ENCODE measurements at regions not wholly inside any gene's neighbourhood (a gene's known extent, or its start where the extent isn't known, plus 50 kb on each side); places are given as distances from the start of the nearest gene placed in this dataset.
A peak's percentile ranks its signal among the peaks of the same experiment; 100 is the strongest.

DNA sequence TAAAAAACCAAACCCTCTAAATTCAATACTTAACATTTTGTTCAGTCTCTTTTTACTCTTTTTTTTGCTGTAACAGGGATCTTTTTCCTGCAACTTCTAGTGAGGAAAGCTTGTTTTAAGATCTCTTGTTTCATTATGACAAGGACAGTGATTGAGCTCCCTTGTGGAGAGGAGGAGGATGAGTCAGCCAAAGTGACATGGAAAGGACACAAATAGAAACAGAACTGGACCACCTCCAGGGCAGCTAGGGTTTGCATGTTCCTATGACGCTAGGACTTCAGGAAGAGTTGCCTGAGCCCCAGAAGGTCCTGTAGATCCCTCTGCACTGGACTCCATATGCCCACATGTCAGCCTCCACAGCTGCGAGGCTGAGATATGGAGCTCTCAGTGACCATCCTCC, 212.6 kb upstream of the FAM78B start:
- Histone ChIP-seq H3K9ac (ENCODE audit: low read length) (no peak overlapping the region), H3K36me3 (ENCODE audit: control insufficient read depth, insufficient read depth, low read length) (no peaks in the 10 kb centered on the region), H3K27me3 (ENCODE audit: insufficient read depth, low read length, poor library complexity) (no peaks in the 10 kb centered on the region), H4K8ac (ENCODE audit: low read depth, low read length) (no peak overlapping the region), H4K5ac (ENCODE audit: low read length) (no peak overlapping the region), H2BK5ac (ENCODE audit: low read length) (no peak overlapping the region), H3K79me1 (ENCODE audit: low read length) (no peaks in the 10 kb centered on the region), H3K4me1 (ENCODE audit: control insufficient read depth, low read depth, low read length) (peaks cover 2% of the 10 kb centered on the region), H3K23ac (ENCODE audit: low read length) (no peak overlapping the region), H3K27ac (ENCODE audit: low read depth, low read length) (no peak overlapping the region), H2BK15ac (replicated peaks; ENCODE audit: low read depth) (no peak overlapping the region), H3K56ac (ENCODE audit: low read length) (no peak overlapping the region), H3K4me2 (ENCODE audit: low read length) (no peak overlapping the region), H3K18ac (ENCODE audit: low read length) (no peak overlapping the region), H3K4ac (ENCODE audit: low read depth, low read length) (no peak overlapping the region), H2AK5ac (ENCODE audit: low read length) (no peak overlapping the region), H3K4me3 (ENCODE audit: low read length) (no peak overlapping the region), H3K79me2 (ENCODE audit: control insufficient read depth, insufficient read depth, low read length) (no peaks in the 10 kb centered on the region), H2BK120ac (ENCODE audit: low read depth, low read length) (no peak overlapping the region)
- DNase-seq: peak; percentile 40
- no CpG with 5 or more reads among the region's 2 CpGs for WGBS (ENCODE audit: extremely low coverage, insufficient coverage, low lambda C conversion rate)

DNA sequence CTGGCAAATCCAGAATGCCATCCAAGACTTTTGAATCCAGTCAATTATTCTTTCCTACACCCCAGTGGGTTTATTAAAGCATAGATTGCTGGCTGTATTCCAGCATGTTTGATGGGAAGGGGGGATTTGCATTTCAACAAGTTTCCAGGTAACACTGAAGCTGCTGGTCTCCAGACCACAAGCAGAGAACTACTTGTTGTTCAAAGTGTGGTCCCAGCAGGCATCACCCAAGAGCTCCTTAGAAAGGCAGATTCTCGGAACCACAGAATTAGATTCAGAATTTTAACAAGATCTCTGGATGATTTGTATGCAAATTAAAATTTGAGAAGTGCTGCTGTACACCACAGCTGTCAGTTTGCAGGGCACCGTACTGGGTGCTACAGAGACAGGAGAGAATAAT, 216.3 kb upstream of the FAM78B start:
- H3K79me2 ChIP-seq (ENCODE audit: control insufficient read depth, insufficient read depth, low read length): no peaks in the 10 kb centered on the region
- H4K5ac ChIP-seq (ENCODE audit: low read length): no peak overlapping the region
- no peak overlapping the region for H3K23ac ChIP-seq (ENCODE audit: low read length)
- no peak overlapping the region for H2BK120ac ChIP-seq (ENCODE audit: low read depth, low read length)
- no peak overlapping the region for H3K18ac ChIP-seq (ENCODE audit: low read length)
- H3K4me2 ChIP-seq (ENCODE audit: low read length): no peak overlapping the region
- H3K4me3 ChIP-seq (ENCODE audit: low read length): no peak overlapping the region
- no peak overlapping the region for H3K56ac ChIP-seq (ENCODE audit: low read length)
- H3K27ac ChIP-seq (ENCODE audit: low read depth, low read length): no peak overlapping the region
- H3K9ac ChIP-seq (ENCODE audit: low read length): no peak overlapping the region
- no peak overlapping the region for H2AK5ac ChIP-seq (ENCODE audit: low read length)
- H3K27me3 ChIP-seq (ENCODE audit: insufficient read depth, low read length, poor library complexity): no peaks in the 10 kb centered on the region
- no peaks in the 10 kb centered on the region for H3K79me1 ChIP-seq (ENCODE audit: low read length)
- no peak overlapping the region for H3K4ac ChIP-seq (ENCODE audit: low read depth, low read length)
- WGBS (ENCODE audit: extremely low coverage, insufficient coverage, low lambda C conversion rate): no CpG with 5 or more reads among the region's 2 CpGs
- H3K36me3 ChIP-seq (ENCODE audit: control insufficient read depth, insufficient read depth, low read length): no peaks in the 10 kb centered on the region
- H2BK15ac ChIP-seq (replicated peaks; ENCODE audit: low read depth): no peak overlapping the region
- H4K8ac ChIP-seq (ENCODE audit: low read depth, low read length): no peak overlapping the region
- peaks cover 8% of the 10 kb centered on the region for H3K4me1 ChIP-seq (ENCODE audit: control insufficient read depth, low read depth, low read length)
- H2BK5ac ChIP-seq (ENCODE audit: low read length): no peak overlapping the region
- DNase-seq: no peak

- no peak overlapping the region for H3K23ac ChIP-seq (ENCODE audit: low read length)
- peaks cover 8% of the 10 kb centered on the region for H3K4me1 ChIP-seq (ENCODE audit: control insufficient read depth, low read depth, low read length)
- no peak overlapping the region for H4K5ac ChIP-seq (ENCODE audit: low read length)
- H3K4ac ChIP-seq (ENCODE audit: low read depth, low read length): no peak overlapping the region
- no peaks in the 10 kb centered on the region for H3K27me3 ChIP-seq (ENCODE audit: insufficient read depth, low read length, poor library complexity)
- H2AK5ac ChIP-seq (ENCODE audit: low read length): no peak overlapping the region
- H3K79me2 ChIP-seq (ENCODE audit: control insufficient read depth, insufficient read depth, low read length): no peaks in the 10 kb centered on the region
- H2BK15ac ChIP-seq (replicated peaks; ENCODE audit: low read depth): no peak overlapping the region
- no CpG with 5 or more reads among the region's 9 CpGs for WGBS (ENCODE audit: extremely low coverage, insufficient coverage, low lambda C conversion rate)
- H3K9ac ChIP-seq (ENCODE audit: low read length): no peak overlapping the region
- H2BK5ac ChIP-seq (ENCODE audit: low read length): no peak overlapping the region
- H3K4me3 ChIP-seq (ENCODE audit: low read length): no peak overlapping the region
- no peak overlapping the region for H3K56ac ChIP-seq (ENCODE audit: low read length)
- no peak for DNase-seq
- no peaks in the 10 kb centered on the region for H3K79me1 ChIP-seq (ENCODE audit: low read length)
- H3K36me3 ChIP-seq (ENCODE audit: control insufficient read depth, insufficient read depth, low read length): no peaks in the 10 kb centered on the region
- no peak overlapping the region for H2BK120ac ChIP-seq (ENCODE audit: low read depth, low read length)
- H3K27ac ChIP-seq (ENCODE audit: low read depth, low read length): no peak overlapping the region
- H3K4me2 ChIP-seq (ENCODE audit: low read length): no peak overlapping the region
- H4K8ac ChIP-seq (ENCODE audit: low read depth, low read length): no peak overlapping the region
- peak overlapping the region; percentile 41 for H3K18ac ChIP-seq (ENCODE audit: low read length)
Observed at GRCh38 chr1:166383635-166384346, 217.0 kb upstream of the FAM78B start.

GRCh38 chr1:166384948-166385347, 218.1 kb upstream of the FAM78B start:
- Histone ChIP-seq H2BK5ac (ENCODE audit: low read length) (no peak overlapping the region), H3K9ac (ENCODE audit: low read length) (no peak overlapping the region), H3K4me2 (ENCODE audit: low read length) (no peak overlapping the region), H3K27ac (ENCODE audit: low read depth, low read length) (no peak overlapping the region), H3K18ac (ENCODE audit: low read length) (no peak overlapping the region), H3K4me1 (ENCODE audit: control insufficient read depth, low read depth, low read length) (peaks cover 8% of the 10 kb centered on the region), H3K4me3 (ENCODE audit: low read length) (no peak overlapping the region), H3K27me3 (ENCODE audit: insufficient read depth, low read length, poor library complexity) (no peaks in the 10 kb centered on the region), H2BK15ac (replicated peaks; ENCODE audit: low read depth) (no peak overlapping the region), H2BK120ac (ENCODE audit: low read depth, low read length) (no peak overlapping the region), H3K4ac (ENCODE audit: low read depth, low read length) (no peak overlapping the region), H3K36me3 (ENCODE audit: control insufficient read depth, insufficient read depth, low read length) (no peaks in the 10 kb centered on the region), H3K79me2 (ENCODE audit: control insufficient read depth, insufficient read depth, low read length) (no peaks in the 10 kb centered on the region), H4K8ac (ENCODE audit: low read depth, low read length) (no peak overlapping the region), H3K79me1 (ENCODE audit: low read length) (no peaks in the 10 kb centered on the region), H2AK5ac (ENCODE audit: low read length) (no peak overlapping the region), H3K23ac (ENCODE audit: low read length) (no peak overlapping the region), H4K5ac (ENCODE audit: low read length) (no peak overlapping the region), H3K56ac (ENCODE audit: low read length) (no peak overlapping the region)
- no peak for DNase-seq
- WGBS (ENCODE audit: extremely low coverage, insufficient coverage, low lambda C conversion rate): no CpG with 5 or more reads among the region's 7 CpGs

DNA sequence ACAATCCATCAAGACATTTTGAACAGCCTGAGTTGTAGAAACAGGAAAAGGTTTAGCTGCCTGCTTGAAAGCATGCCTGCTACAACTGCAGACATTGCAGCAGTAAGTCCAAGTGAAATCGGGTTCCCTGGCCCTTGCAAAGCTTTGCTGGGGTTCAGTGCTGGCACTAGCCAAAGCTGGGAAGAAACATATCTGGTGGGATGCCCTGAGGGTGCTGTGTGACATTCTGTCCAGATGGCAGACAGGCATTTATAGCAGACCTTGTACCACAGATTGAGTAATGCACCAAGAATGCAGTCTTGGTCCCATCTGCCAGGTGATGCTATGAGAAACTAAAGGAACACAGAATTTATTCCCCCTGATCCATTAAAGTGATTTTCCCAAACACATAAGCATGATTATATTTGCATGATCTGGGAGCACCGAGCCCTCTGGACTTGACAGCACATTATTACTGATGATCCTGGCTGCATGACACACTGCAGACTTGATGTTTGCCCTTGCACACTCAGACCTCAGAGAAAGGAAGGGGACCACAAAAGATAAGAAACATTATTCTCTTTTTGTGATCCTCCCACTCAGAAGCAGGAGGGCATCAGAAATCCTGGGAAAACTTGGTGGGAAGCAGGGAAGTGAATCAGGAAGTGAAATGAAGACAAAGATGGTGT, 223.7 kb upstream of the FAM78B start:
- Histone ChIP-seq H4K5ac (ENCODE audit: low read length) (no peak overlapping the region), H2BK120ac (ENCODE audit: low read depth, low read length) (no peak overlapping the region), H3K79me1 (ENCODE audit: low read length) (no peaks in the 10 kb centered on the region), H3K4ac (ENCODE audit: low read depth, low read length) (no peak overlapping the region), H3K4me3 (ENCODE audit: low read length) (no peak overlapping the region), H3K27ac (ENCODE audit: low read depth, low read length) (no peak overlapping the region), H2BK5ac (ENCODE audit: low read length) (no peak overlapping the region), H4K8ac (ENCODE audit: low read depth, low read length) (no peak overlapping the region), H3K27me3 (ENCODE audit: insufficient read depth, low read length, poor library complexity) (no peaks in the 10 kb centered on the region), H3K36me3 (ENCODE audit: control insufficient read depth, insufficient read depth, low read length) (no peaks in the 10 kb centered on the region), H2BK15ac (replicated peaks; ENCODE audit: low read depth) (no peak overlapping the region), H3K23ac (ENCODE audit: low read length) (no peak overlapping the region), H3K4me1 (ENCODE audit: control insufficient read depth, low read depth, low read length) (peaks cover 8% of the 10 kb centered on the region), H3K79me2 (ENCODE audit: control insufficient read depth, insufficient read depth, low read length) (no peaks in the 10 kb centered on the region), H2AK5ac (ENCODE audit: low read length) (no peak overlapping the region), H3K4me2 (ENCODE audit: low read length) (no peak overlapping the region), H3K56ac (ENCODE audit: low read length) (no peak overlapping the region), H3K9ac (ENCODE audit: low read length) (no peak overlapping the region), H3K18ac (ENCODE audit: low read length) (no peak overlapping the region)
- WGBS (ENCODE audit: extremely low coverage, insufficient coverage, low lambda C conversion rate): no CpG with 5 or more reads among the region's 2 CpGs
- peak; percentile 40 for DNase-seq
